GM18520 (cell line): ENCODE measurements at regions not wholly inside any gene's neighbourhood (a gene's known extent, or its start where the extent isn't known, plus 50 kb on each side); places are given as distances from the start of the nearest gene placed in this dataset.
"Not testable (repeated sequence)": the region's sequence is repeated elsewhere in the genome, so short reads cannot be mapped to it uniquely, and the experiment has no call there.

Experiments used
- ATAC-seq: cut with Tn5 transposase; IDR thresholded peaks from one replicate; pipeline ENCODE4 v1.9.1; 2021; ENCODE audit not compliant: unreplicated experiment

- ATAC-seq = no peak
Measured at GRCh38 chr1:214859647-214860046, 222.9 kb upstream of the KCNK2 start.

- no peak for ATAC-seq
Measured at GRCh38 chr1:214861615-214862014, 220.9 kb upstream of the KCNK2 start.

GRCh38 chr1:214862421-214862820 is 220.1 kb upstream of the KCNK2 start:
- ATAC-seq = no peak

GRCh38 chr1:214864896-214865688 is 217.4 kb upstream of the KCNK2 start:
- no peak for ATAC-seq

- not testable (repeated sequence) for ATAC-seq
Measured at GRCh38 chr1:214870426-214870825, 212.1 kb upstream of the KCNK2 start.

GRCh38 chr1:214880956-214881355 is 201.6 kb upstream of the KCNK2 start:
- no peak for ATAC-seq

- no peak for ATAC-seq
Measured at GRCh38 chr1:214882616-214883015, 199.9 kb upstream of the KCNK2 start.

- ATAC-seq = no peak
Measured at GRCh38 chr1:214895011-214895600, 187.4 kb upstream of the KCNK2 start.

GRCh38 chr1:214896921-214897320 is 185.6 kb upstream of the KCNK2 start:
- no peak for ATAC-seq

- ATAC-seq = no peak
Measured at GRCh38 chr1:214897581-214897980, 185.0 kb upstream of the KCNK2 start.

GRCh38 chr1:214898161-214898560 is 184.4 kb upstream of the KCNK2 start:
- ATAC-seq = no peak

- ATAC-seq = no peak
Measured at GRCh38 chr1:214898718-214899117, 183.8 kb upstream of the KCNK2 start.

- ATAC-seq = no peak
Measured at GRCh38 chr1:214899908-214900460, 182.6 kb upstream of the KCNK2 start.

- ATAC-seq = no peak
Measured at GRCh38 chr1:214900590-214900989, 181.9 kb upstream of the KCNK2 start.

GRCh38 chr1:214901718-214902117 is 180.8 kb upstream of the KCNK2 start:
- no peak for ATAC-seq

- ATAC-seq = no peak
Measured at GRCh38 chr1:214902636-214903320, 179.8 kb upstream of the KCNK2 start.

- no peak for ATAC-seq
Measured at GRCh38 chr1:214912127-214912526, 170.4 kb upstream of the KCNK2 start.

- ATAC-seq = no peak
Measured at GRCh38 chr1:214913966-214914365, 168.6 kb upstream of the KCNK2 start.

GRCh38 chr1:214917081-214917635 is 165.4 kb upstream of the KCNK2 start:
- no peak for ATAC-seq

- ATAC-seq = no peak
Measured at GRCh38 chr1:214918745-214919144, 163.8 kb upstream of the KCNK2 start.

- no peak for ATAC-seq
Measured at GRCh38 chr1:214920337-214920736, 162.2 kb upstream of the KCNK2 start.
